Activated naive CD8-positive, alpha-beta T cell treated with anti-CD3 and anti-CD28 coated beads, Interleukin-2, amount 50 U/mL, for 24 hours (primary cell): ENCODE measurements at regions not wholly inside any gene's neighbourhood (a gene's known extent, or its start where the extent isn't known, plus 50 kb on each side); places are given as distances from the start of the nearest gene placed in this dataset.

Source experiments
- ATAC-seq: fragments of 150-1000 bp; cut with Tn5 transposase; one replicate; pipeline ENCODE4 v1.10.0; 2021
- DNase-seq: peaks from one replicate; pipeline ENCODE4 v3.0.0; 2021
- H3K27ac Mint-ChIP-seq: one replicate; pipeline ENCODE4 v1.8.0; 2021; ENCODE audit warnings: mild to moderate bottlenecking, mixed read lengths
- H3K27me3 Mint-ChIP-seq: one replicate; pipeline ENCODE4 v1.8.0; 2021; ENCODE audit warnings: mixed read lengths
- H3K36me3 Mint-ChIP-seq: one replicate; pipeline ENCODE4 v1.8.0; 2021; ENCODE audit warnings: low read depth, mixed read lengths
- H3K4me1 Mint-ChIP-seq: one replicate; pipeline ENCODE4 v1.8.0; 2021; ENCODE audit warnings: mixed read lengths
- H3K4me3 Mint-ChIP-seq: one replicate; pipeline ENCODE4 v1.8.0; 2021; ENCODE audit warnings: mild to moderate bottlenecking, moderate library complexity, mixed read lengths
- H3K9me3 Mint-ChIP-seq: one replicate; pipeline ENCODE4 v1.8.0; 2021; ENCODE audit warnings: mixed read lengths

DNA sequence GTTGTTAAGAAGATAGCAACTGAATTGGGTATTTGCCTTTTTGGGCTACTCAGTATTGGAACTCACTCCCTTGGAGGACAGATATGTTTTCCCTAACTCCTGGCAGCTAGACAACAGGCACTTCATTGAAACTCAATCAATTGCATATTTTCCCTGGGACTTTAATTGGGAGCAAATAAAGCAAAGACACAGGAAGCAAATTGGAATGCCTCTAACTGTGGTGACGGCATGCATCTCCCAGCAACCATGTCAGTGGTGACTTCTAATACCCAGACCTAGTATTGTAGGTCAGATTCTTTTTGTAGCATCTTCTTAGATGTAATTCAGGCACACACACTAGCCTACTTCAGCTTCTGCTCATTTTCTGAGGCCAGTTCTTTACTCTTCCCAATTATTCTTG, 164.2 kb upstream of the SETBP1 start:
- Mint-ChIP-seq H3K9me3 (no peaks in the 10 kb centered on the region), H3K36me3 (no peaks in the 10 kb centered on the region), H3K4me1 (no peaks in the 10 kb centered on the region), H3K27me3 (no peaks in the 10 kb centered on the region), H3K27ac (no peak overlapping the region), H3K4me3 (no peak overlapping the region)
- ATAC-seq = no peak
- DNase-seq = no peak

DNA sequence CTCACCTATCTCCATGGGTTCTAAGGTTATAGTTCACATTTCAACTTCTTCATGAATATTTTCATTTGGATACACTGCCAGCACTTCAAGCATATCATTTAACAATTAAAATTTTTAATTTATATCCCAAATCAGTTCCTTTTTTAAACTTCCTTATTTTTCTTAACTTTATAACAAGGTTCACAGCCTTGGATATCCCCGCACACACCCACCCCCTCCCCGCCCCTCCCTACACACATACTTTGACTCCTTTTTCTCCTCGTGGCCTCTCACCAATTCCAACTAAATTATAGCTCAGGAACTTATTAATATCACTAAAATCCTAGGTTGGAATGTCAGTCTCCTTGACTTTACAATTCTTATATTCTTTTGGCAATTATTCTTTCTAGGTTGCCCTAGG, 163.6 kb upstream of the SETBP1 start:
- Mint-ChIP-seq H3K27me3 (no peaks in the 10 kb centered on the region), H3K9me3 (no peaks in the 10 kb centered on the region), H3K36me3 (no peaks in the 10 kb centered on the region), H3K4me3 (no peak overlapping the region), H3K27ac (no peak overlapping the region), H3K4me1 (no peaks in the 10 kb centered on the region)
- ATAC-seq (no peak), DNase-seq (no peak)

DNA sequence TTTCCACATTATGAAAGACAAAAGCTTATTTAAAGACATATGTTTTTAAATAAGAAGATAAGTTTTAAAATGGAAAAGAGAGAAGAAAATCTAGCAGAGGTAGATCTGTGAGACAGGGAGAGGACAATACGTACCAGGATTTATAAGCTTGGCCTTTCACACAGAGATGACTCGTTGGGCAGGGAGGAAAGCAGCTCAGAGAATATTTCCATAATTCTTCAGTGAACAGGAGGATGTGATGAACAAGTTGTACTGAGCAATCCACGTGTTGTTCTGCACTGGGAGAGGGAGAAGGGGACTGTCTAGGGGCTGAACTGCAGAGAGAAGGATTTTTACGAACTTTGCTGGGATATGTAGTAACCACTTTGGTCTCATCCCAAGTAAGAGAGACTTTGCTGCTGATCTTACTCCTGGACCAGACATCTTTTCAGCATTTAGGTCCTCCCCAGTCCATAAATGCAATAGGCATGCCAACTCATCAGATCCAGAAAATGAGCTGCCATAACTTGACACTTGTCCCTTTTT, 162.5 kb upstream of the SETBP1 start:
- DNase-seq (no peak), ATAC-seq (no peak)
- Mint-ChIP-seq H3K27ac (no peak overlapping the region), H3K36me3 (no peaks in the 10 kb centered on the region), H3K4me1 (no peaks in the 10 kb centered on the region), H3K9me3 (no peaks in the 10 kb centered on the region), H3K27me3 (no peaks in the 10 kb centered on the region), H3K4me3 (no peak overlapping the region)

DNA sequence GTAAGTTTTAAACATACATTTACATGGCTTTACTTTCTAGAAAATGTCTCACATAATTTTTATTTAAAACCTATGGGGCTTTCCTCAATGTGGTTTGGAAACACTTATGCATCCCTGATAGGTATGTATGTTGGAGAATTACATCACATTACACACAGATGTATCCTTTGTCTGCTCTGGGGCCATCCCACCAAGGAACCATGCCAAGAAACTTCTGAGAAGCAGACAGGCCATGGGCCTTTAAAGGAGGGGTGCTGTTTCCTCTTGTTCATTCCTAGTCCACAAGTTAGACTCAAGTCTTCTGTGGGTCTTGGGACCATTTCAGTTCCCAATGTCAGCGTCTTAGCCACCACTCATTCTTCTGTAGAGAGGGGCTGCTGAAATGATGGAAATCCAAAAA, 162.0 kb upstream of the SETBP1 start:
- no peaks in the 10 kb centered on the region for H3K27me3 Mint-ChIP-seq
- no peaks in the 10 kb centered on the region for H3K4me1 Mint-ChIP-seq
- no peaks in the 10 kb centered on the region for H3K36me3 Mint-ChIP-seq
- ATAC-seq (no peak), DNase-seq (no peak)
- no peaks in the 10 kb centered on the region for H3K9me3 Mint-ChIP-seq
- no peak overlapping the region for H3K27ac Mint-ChIP-seq
- H3K4me3 Mint-ChIP-seq = no peak overlapping the region

DNA sequence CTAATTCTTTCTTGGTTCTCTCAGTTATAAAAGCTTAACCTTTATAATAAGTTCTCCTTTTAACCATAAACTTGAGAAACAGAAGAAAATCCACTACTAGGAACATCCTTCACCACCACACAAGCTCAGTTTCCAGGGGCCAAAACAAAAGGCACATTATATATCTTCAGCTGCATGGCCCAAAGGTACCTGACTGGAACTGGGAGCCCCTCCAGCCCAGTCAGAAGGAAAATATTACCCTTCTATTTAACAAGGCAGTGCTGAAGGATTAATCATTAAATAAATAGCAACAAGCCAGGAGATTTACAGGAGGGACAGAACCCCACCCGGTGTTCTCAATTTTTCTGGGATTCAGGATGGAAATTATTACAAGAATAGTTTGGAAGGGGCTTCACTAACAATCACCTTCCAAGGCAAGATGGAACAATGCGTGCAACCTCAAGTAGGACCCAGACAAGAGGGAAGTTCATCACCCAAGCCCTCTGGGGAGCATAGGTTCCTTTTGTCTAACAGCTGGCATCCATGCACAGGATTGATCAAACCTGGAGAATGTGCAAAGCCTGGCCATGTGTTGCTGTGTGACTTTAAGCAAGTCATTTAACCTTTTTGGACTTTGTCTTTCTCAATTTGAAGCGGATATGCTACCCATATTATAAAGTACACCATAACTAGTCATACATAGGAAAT, 159.6 kb upstream of the SETBP1 start:
- no peak for DNase-seq
- no peaks in the 10 kb centered on the region for H3K9me3 Mint-ChIP-seq
- H3K4me3 Mint-ChIP-seq = no peak overlapping the region
- no peaks in the 10 kb centered on the region for H3K36me3 Mint-ChIP-seq
- no peak overlapping the region for H3K27ac Mint-ChIP-seq
- no peak for ATAC-seq
- no peaks in the 10 kb centered on the region for H3K4me1 Mint-ChIP-seq
- H3K27me3 Mint-ChIP-seq = no peaks in the 10 kb centered on the region

DNA sequence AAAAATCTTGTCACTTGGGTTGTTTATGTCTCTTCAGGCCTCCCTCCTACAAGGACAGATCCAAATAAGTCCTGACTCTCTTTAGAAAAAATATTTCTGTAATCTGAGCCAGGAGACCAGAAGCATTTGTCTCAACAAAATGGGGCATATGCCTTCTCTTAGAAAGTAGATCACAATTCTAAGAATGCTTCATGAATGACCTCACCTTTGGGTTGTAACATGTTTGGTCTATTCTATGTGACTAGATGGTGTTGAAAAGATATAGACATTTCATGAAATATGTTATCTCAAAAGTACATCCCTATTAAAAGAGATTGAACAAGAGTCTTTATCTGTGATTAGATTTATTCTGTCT, 159.0 kb upstream of the SETBP1 start:
- ATAC-seq (no peak), DNase-seq (no peak)
- Mint-ChIP-seq H3K4me1 (peaks cover 1% of the 10 kb centered on the region), H3K27ac (no peak overlapping the region), H3K27me3 (no peaks in the 10 kb centered on the region), H3K36me3 (no peaks in the 10 kb centered on the region), H3K4me3 (no peak overlapping the region), H3K9me3 (no peaks in the 10 kb centered on the region)

DNA sequence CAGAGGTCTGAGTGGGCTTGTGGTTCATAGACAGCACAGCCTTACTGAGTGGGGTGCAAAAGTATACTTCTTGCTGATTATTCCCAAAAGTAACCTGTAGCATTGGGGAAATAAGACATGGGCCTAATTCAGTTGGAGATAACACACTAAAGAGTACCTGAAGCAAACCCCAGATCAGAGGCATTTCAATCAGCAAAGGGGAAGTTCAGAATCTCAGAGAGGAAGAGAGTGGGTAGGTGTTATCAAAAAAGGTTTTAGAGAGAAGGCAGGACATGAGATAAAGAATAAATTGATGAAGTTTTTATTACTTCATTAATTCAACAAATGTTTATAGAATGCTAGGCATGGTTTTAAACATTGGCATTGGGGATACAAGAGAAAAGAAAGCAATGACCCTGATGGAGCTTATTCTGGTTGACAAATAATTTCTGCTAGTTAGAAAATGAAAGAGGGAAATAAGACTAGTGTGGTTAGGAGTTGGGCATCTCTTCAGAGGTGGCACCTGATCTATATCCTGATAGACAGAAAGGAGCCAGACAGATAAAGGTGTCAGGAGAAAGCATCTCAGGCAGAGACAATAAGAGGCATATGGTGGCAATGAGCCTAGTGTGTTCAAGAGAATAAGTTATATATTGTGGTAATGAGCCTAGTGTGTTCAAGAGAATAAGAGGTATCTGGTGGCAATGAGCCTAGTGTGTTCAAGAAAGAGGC, 153.8 kb upstream of the SETBP1 start:
- no peak for ATAC-seq
- Mint-ChIP-seq H3K9me3 (no peaks in the 10 kb centered on the region), H3K4me1 (peaks cover 8% of the 10 kb centered on the region), H3K4me3 (no peak overlapping the region), H3K27me3 (no peaks in the 10 kb centered on the region), H3K27ac (no peak overlapping the region), H3K36me3 (no peaks in the 10 kb centered on the region)
- DNase-seq = no peak

DNA sequence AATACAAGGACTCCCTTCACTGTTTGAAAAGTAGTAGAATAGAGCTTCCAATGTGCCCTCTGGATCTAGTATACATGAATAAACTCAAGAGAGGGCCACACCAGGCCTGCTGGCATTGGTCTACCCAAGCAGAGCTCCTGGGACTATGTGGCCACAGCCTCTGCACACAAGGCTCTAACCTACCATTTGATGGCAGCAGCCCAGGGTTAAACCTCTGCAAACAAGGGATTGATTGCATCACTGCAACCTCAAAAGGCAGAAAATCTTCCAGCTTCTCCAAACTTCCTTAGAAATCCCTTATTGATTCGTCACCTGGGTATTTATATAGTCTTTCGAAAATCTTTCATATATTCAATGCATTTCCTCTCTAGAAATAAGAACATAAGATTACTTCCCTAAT, 147.6 kb upstream of the SETBP1 start:
- ATAC-seq = no peak
- no peak for DNase-seq
- H3K4me1 Mint-ChIP-seq = no peaks in the 10 kb centered on the region
- H3K4me3 Mint-ChIP-seq = no peak overlapping the region
- H3K27me3 Mint-ChIP-seq = no peaks in the 10 kb centered on the region
- no peak overlapping the region for H3K27ac Mint-ChIP-seq
- no peaks in the 10 kb centered on the region for H3K36me3 Mint-ChIP-seq
- no peaks in the 10 kb centered on the region for H3K9me3 Mint-ChIP-seq

DNA sequence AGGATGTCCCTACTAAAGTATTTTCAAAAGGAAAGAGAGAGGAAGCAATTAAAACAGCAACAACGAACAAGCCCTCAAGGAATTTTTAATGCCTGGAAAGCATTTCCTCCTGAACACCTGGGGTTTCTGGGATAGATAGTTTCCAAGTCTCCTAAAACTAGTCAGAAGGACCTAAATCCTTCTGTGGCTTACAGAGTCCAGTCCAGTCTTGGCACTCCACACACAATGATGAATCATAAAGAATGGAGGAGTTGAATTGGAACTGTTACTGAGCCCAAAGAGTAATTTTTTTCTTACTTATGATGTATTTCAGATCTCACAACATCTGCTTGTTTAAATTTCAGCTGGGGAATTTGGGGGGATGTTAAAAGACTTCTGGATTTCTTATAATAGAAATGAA, 144.6 kb upstream of the SETBP1 start:
- DNase-seq (no peak), ATAC-seq (no peak)
- H3K36me3 Mint-ChIP-seq = no peaks in the 10 kb centered on the region
- H3K4me1 Mint-ChIP-seq = no peaks in the 10 kb centered on the region
- no peaks in the 10 kb centered on the region for H3K9me3 Mint-ChIP-seq
- H3K4me3 Mint-ChIP-seq = no peak overlapping the region
- H3K27me3 Mint-ChIP-seq = no peaks in the 10 kb centered on the region
- no peak overlapping the region for H3K27ac Mint-ChIP-seq

DNA sequence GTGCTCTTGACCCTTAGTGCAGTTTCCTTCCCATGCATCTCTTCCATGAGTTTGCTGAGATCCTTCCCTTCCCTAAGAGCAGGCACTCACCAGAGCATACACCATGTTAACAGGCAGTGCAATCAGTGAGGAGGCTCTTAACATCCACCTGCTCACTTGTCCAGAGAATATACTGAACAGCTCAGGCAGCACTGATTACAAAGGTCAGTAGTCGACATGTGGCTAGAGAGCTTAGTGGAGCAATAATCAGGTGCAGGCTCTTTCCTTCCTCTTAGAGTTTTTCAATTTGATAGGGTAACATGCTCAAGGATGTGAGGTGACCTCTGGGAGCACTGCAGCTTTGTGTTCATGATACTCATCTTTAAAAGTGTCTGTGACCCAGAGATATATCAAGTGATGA, 144.1 kb upstream of the SETBP1 start:
- ATAC-seq = peak; percentile 28
- H3K36me3 Mint-ChIP-seq = no peaks in the 10 kb centered on the region
- no peaks in the 10 kb centered on the region for H3K4me1 Mint-ChIP-seq

DNA sequence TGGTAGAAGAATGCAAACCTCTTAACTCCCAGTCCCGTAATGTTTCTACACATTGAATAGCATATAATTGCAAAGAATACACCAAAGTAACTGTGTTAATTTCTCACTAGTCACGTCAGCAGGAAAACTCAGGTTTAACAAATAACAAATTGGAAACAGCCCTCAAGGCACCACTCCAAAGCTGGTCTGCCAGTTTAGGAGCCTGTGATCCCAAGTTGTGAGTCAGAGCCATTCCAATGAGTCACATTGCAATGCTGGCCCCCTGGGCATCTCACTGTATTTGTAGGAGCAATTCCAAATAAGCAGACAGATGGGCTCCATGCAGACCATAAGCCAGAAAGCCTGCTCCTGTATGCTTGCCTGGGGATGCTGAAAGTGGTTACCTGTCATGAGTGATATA, 143.2 kb upstream of the SETBP1 start:
- DNase-seq (no peak), ATAC-seq (no peak)
- Mint-ChIP-seq H3K4me1 (no peaks in the 10 kb centered on the region), H3K9me3 (no peaks in the 10 kb centered on the region), H3K4me3 (no peak overlapping the region), H3K36me3 (no peaks in the 10 kb centered on the region), H3K27ac (no peak overlapping the region), H3K27me3 (no peaks in the 10 kb centered on the region)

More for the DNA sequence above, 144.1 kb upstream of the SETBP1 start:
- Mint-ChIP-seq H3K27me3 (no peaks in the 10 kb centered on the region), H3K4me3 (no peak overlapping the region), H3K27ac (no peak overlapping the region), H3K9me3 (no peaks in the 10 kb centered on the region)
- DNase-seq = no peak

DNA sequence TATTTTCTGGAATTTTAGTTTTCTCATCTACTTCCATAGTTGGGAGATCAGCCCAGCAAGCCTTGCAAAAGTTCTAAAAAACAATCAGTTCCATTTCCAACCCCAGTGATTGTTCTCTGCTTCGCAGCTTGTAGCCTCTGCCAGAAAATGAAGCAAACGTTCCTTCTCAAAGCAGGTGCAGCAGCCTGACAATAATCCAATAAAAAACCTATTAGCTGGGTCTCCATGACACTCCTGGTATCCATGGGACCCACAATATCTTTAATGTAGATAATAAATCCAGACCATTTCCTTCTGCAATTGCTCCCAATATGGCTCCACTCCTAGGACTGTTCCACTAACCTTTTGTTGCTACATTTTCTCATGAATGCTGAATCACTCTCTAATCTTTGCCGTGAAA, 140.8 kb upstream of the SETBP1 start:
- H3K36me3 Mint-ChIP-seq = no peaks in the 10 kb centered on the region
- no peaks in the 10 kb centered on the region for H3K9me3 Mint-ChIP-seq
- no peak overlapping the region for H3K27ac Mint-ChIP-seq
- ATAC-seq (no peak), DNase-seq (no peak)
- no peaks in the 10 kb centered on the region for H3K27me3 Mint-ChIP-seq
- H3K4me3 Mint-ChIP-seq = no peak overlapping the region
- H3K4me1 Mint-ChIP-seq = no peaks in the 10 kb centered on the region

DNA sequence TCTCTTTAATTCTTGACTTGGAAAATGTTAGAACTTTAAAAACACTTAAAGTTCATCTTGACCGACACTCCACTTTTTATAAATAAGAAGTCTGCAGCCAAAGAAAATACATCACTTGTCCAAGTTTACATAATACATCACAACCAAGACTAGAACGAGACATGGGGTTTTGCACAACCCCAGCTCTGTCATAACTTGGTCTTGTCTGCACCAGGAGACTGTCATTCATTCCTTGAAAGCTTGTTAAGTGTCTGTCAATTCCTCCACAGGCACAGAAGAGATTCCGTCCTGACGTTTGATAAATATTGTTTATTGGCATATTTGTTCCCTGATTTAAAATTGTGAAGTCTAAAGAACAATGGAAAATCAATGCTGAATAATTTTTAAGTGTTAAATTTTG, 139.5 kb upstream of the SETBP1 start:
- ATAC-seq (no peak), DNase-seq (no peak)
- H3K27ac Mint-ChIP-seq = no peak overlapping the region
- no peaks in the 10 kb centered on the region for H3K4me1 Mint-ChIP-seq
- no peaks in the 10 kb centered on the region for H3K36me3 Mint-ChIP-seq
- H3K9me3 Mint-ChIP-seq = no peaks in the 10 kb centered on the region
- H3K27me3 Mint-ChIP-seq = no peaks in the 10 kb centered on the region
- H3K4me3 Mint-ChIP-seq = no peak overlapping the region

DNA sequence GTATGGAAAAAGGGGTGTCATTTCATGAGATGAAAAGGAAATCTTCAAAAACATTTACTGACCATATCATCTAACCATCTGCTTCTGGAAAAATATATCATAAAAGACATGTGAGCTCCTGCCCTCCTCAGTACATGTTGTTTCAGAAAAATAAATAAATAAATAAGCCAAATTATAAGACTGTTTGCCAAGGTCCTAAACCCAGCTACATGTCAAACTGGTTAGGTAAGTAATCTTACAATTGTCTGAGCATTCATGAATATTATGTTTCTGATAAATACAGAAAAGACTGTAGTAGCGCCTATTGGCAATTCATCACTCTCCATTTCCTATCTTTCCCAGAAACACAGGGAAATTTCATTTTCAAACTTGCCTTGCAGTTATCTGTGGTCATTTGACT, 138.9 kb upstream of the SETBP1 start:
- Mint-ChIP-seq H3K9me3 (no peaks in the 10 kb centered on the region), H3K27me3 (no peaks in the 10 kb centered on the region), H3K27ac (no peak overlapping the region)

DNA sequence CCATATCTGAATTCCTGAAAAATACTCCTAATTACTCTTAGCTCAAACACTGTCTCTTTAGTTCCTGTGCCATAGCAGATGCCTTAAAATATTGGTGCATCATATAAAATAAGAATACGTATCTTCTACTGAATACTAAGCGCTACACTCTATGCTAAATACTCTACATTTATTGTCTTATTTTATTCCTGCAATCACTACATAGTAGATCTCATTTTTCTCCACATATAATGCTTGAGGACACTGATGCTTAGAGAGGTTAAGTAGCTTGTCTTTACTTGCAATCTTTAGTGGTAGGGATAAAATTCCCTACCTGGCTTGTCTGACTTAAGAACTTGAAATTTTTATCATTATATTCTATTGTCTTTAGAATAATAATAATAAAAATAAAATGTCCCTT, 137.3 kb upstream of the SETBP1 start:
- Mint-ChIP-seq H3K27ac (no peak overlapping the region), H3K9me3 (no peaks in the 10 kb centered on the region), H3K36me3 (no peaks in the 10 kb centered on the region), H3K4me1 (peaks cover 5% of the 10 kb centered on the region), H3K27me3 (no peaks in the 10 kb centered on the region), H3K4me3 (no peak overlapping the region)
- DNase-seq = no peak
- no peak for ATAC-seq

More for the DNA sequence above, 138.9 kb upstream of the SETBP1 start:
- Mint-ChIP-seq H3K4me1 (peaks cover under 1% of the 10 kb centered on the region), H3K4me3 (no peak overlapping the region), H3K36me3 (no peaks in the 10 kb centered on the region)
- DNase-seq (no peak), ATAC-seq (no peak)
